ENCODE measurements at regions not wholly inside any gene's neighbourhood (a gene's known extent, or its start where the extent isn't known, plus 50 kb on each side); places are given as distances from the start of the nearest gene placed in this dataset.

DNA sequence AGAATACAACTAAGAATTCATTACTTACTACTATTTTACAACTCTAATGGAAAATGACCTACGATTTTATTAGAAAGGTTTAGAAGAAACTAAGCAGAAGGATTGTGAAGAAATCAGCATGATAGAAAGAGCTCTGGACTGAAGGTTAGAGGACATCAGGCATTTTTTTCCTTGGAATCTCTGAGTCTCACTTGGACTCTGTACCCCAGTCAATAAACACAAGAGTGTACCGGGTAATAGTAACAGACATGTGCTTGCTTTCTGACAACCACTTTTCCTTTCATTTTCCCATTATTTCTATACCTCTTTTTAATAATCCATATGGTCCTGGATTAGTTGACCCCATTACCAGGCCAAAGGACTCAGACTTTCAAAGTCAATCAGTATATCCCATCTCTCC lies 1240.9 kb upstream of the LRRTM3 start:
- WGBS = 94% methylated on average over 2 of the region's 2 CpGs
- H3K27me3 ChIP-seq (replicated peaks; ENCODE audit: insufficient read depth) = no peaks in the 10 kb centered on the region
- H3K4me1 ChIP-seq (replicated peaks) = no peaks in the 10 kb centered on the region
- no peak overlapping the region for H3K27ac ChIP-seq
- TF ChIP-seq POLR2AphosphoS5 (IDR thresholded peaks at IDR 0.05) (no peak), POLR2A (IDR thresholded peaks at IDR 0.05) (no peak)
- TF ChIP-seq, protein P1, sequence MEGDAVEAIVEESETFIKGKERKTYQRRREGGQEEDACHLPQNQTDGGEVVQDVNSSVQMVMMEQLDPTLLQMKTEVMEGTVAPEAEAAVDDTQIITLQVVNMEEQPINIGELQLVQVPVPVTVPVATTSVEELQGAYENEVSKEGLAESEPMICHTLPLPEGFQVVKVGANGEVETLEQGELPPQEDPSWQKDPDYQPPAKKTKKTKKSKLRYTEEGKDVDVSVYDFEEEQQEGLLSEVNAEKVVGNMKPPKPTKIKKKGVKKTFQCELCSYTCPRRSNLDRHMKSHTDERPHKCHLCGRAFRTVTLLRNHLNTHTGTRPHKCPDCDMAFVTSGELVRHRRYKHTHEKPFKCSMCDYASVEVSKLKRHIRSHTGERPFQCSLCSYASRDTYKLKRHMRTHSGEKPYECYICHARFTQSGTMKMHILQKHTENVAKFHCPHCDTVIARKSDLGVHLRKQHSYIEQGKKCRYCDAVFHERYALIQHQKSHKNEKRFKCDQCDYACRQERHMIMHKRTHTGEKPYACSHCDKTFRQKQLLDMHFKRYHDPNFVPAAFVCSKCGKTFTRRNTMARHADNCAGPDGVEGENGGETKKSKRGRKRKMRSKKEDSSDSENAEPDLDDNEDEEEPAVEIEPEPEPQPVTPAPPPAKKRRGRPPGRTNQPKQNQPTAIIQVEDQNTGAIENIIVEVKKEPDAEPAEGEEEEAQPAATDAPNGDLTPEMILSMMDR (IDR thresholded peaks at IDR 0.05) = no peak
- H3K36me3 ChIP-seq = no peaks in the 10 kb centered on the region
- H3K4me3 ChIP-seq = no peak overlapping the region
- H3K9me3 ChIP-seq = no peaks in the 10 kb centered on the region
- DNase-seq (ENCODE audit: low spot score) = no peak
- intact Hi-C loops (cut with DNase I) = no loop called here

DNA sequence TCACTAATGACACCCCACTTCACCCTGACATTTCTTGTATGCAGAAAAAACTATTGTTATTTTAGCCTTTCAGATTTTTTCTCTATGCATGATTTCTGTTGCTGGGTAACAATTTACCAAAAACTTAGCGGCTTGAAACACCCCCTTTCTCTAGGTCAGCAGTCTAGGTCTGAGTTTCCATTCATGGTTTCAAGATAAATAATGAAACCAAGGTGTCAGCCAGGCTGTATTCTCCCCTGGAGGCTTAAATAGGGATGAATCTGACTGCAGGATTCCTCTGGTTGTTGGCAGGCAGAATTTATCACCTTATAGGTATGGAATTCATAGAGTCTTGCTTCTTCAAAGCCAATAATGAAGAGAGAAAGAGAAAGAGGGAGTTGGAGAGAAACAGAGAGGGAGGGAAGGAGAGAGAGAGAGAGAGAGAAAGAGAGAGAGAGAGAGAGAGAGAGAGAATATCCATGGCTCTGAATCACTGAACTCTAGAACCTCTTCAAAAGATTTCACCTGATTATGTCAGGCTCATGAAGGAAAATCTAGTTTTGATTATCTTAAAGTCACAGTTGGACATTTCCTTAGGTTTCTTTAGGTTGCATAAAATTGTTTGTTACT lies 1224.6 kb upstream of the LRRTM3 start:
- intact Hi-C loops (cut with DNase I) = no loop called here
- Histone ChIP-seq H3K9me3 (no peaks in the 10 kb centered on the region), H3K36me3 (no peaks in the 10 kb centered on the region), H3K4me1 (replicated peaks) (no peaks in the 10 kb centered on the region), H3K4me3 (no peak overlapping the region), H3K27me3 (replicated peaks; ENCODE audit: insufficient read depth) (no peaks in the 10 kb centered on the region), H3K27ac (no peak overlapping the region)
- no peak for DNase-seq (ENCODE audit: low spot score)
- TF ChIP-seq POLR2A (IDR thresholded peaks at IDR 0.05) (no peak), POLR2AphosphoS5 (IDR thresholded peaks at IDR 0.05) (no peak)
- TF ChIP-seq, protein P1 (IDR thresholded peaks at IDR 0.05) = no peak
- 90% methylated on average over 1 of the region's 1 CpG for WGBS

DNA sequence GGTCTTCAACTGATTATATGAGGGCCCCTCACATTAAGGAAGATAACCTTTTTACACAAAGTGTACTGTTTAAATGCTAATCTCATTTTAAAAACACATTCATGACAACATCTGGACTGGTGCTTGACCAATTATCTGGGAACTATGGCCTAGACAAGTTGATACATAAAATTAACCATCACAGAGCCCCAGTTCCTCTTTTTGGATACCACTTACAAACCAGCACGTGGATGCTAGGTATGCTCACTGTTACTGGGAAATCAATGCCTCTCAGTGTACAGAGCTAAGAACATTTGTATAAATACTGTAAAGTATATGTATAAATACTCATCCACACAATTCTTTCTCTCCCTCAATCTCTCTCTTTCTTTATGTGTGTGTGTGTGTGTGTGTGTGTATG lies 1217.8 kb upstream of the LRRTM3 start:
- intact Hi-C loops (cut with DNase I) = no loop called here
- H3K9me3 ChIP-seq = no peaks in the 10 kb centered on the region
- H3K36me3 ChIP-seq = no peaks in the 10 kb centered on the region
- no peaks in the 10 kb centered on the region for H3K27me3 ChIP-seq (replicated peaks; ENCODE audit: insufficient read depth)
- TF ChIP-seq, protein P1 (IDR thresholded peaks at IDR 0.05) = no peak
- TF ChIP-seq POLR2A (IDR thresholded peaks at IDR 0.05) (no peak), POLR2AphosphoS5 (IDR thresholded peaks at IDR 0.05) (no peak)
- no peak overlapping the region for H3K27ac ChIP-seq
- H3K4me3 ChIP-seq = no peak overlapping the region
- no peaks in the 10 kb centered on the region for H3K4me1 ChIP-seq (replicated peaks)
- 38% methylated on average over 1 of the region's 1 CpG for WGBS
- no peak for DNase-seq (ENCODE audit: low spot score)

- no peaks in the 10 kb centered on the region for H3K9me3 ChIP-seq
- TF ChIP-seq POLR2A (IDR thresholded peaks at IDR 0.05) (no peak), POLR2AphosphoS5 (IDR thresholded peaks at IDR 0.05) (no peak)
- TF ChIP-seq, protein P1 (IDR thresholded peaks at IDR 0.05) = no peak
- intact Hi-C loops (cut with DNase I) = no loop called here
Measured at GRCh38 chr10:65710306-65710705, 1215.5 kb upstream of the LRRTM3 start.

GRCh38 chr10:65719790-65720189 lies 1206.0 kb upstream of the LRRTM3 start:
- H3K4me3 ChIP-seq = no peak overlapping the region
- H3K9me3 ChIP-seq = no peaks in the 10 kb centered on the region
- 72% methylated on average over 1 of the region's 1 CpG for WGBS
- H3K27me3 ChIP-seq (replicated peaks; ENCODE audit: insufficient read depth) = no peaks in the 10 kb centered on the region
- no peak overlapping the region for H3K27ac ChIP-seq
- H3K4me1 ChIP-seq (replicated peaks) = no peaks in the 10 kb centered on the region
- no peak for DNase-seq (ENCODE audit: low spot score)
- H3K36me3 ChIP-seq = no peaks in the 10 kb centered on the region
- intact Hi-C loops (cut with DNase I) = no loop called here
- TF ChIP-seq, protein P1 (IDR thresholded peaks at IDR 0.05) = no peak

More at GRCh38 chr10:65710306-65710705, 1215.5 kb upstream of the LRRTM3 start:
- Histone ChIP-seq H3K4me1 (replicated peaks) (no peaks in the 10 kb centered on the region), H3K36me3 (no peaks in the 10 kb centered on the region), H3K27me3 (replicated peaks; ENCODE audit: insufficient read depth) (no peaks in the 10 kb centered on the region), H3K27ac (no peak overlapping the region), H3K4me3 (no peak overlapping the region)
- DNase-seq (ENCODE audit: low spot score) = no peak
- WGBS = 89% methylated on average over 3 of the region's 3 CpGs
